Esophagus squamous epithelium (tissue), 5 donors: ENCODE measurements at regions not wholly inside any gene's neighbourhood (a gene's known extent, or its start where the extent isn't known, plus 50 kb on each side); places are given as distances from the start of the nearest gene placed in this dataset.

Source experiments
- DNase-seq: peaks from one replicate; lab custom pipeline; 2025; lab: John Stamatoyannopoulos, UW
- H3K27ac ChIP-seq, 4 donors: fragments of 200-600 bp; sonication (generic); one replicate each; pipeline ENCODE4 v1.5.1; 2016 to 2019; ENCODE audit warnings: mild to moderate bottlenecking in 1 of 4
- H3K27me3 ChIP-seq, 4 donors: fragments of 200-600 bp; sonication (generic); 1 replicate in 3 of 4; 2 replicates in 1 of 4; pipeline versions ENCODE4 v1.5.1 to v1.6.0; 2017 to 2021; ENCODE audit warnings: antibody characterized with exemption in 1 of 4
- H3K36me3 ChIP-seq, 3 donors: fragments of 200-600 bp; sonication (generic); one replicate each; pipeline ENCODE4 v1.5.1; 2016 to 2019
- H3K4me1 ChIP-seq, 3 donors: fragments of 200-600 bp; sonication (generic); one replicate each; pipeline ENCODE4 v1.5.1; 2017 to 2019
- H3K4me3 ChIP-seq, 4 donors: fragments of 200-600 bp; sonication (generic); 1 replicate in 3 of 4; 2 replicates in 1 of 4; pipeline ENCODE4 v1.5.1; 2016 to 2019; ENCODE audit warnings: mild to moderate bottlenecking in 2 of 4, moderate library complexity in 1 of 4
- H3K9me3 ChIP-seq, 3 donors: fragments of 200-600 bp; sonication (generic); one replicate each; pipeline ENCODE4 v1.5.1; 2016 to 2019
- POLR2A ChIP-seq, 4 donors: fragments of 450-650 bp; IDR thresholded peaks; one replicate each; pipeline ENCODE4 v1.6.1; 2017; ENCODE audit warnings: antibody characterized with exemption in 4 of 4, mild to moderate bottlenecking in 4 of 4, moderate library complexity in 3 of 4
- WGBS, 2 donors: methylation state at CpG; one replicate each; pipeline ENCODE4 v1.1.5; 2018; 5-methylcytosine and 5-hydroxymethylcytosine counted together
- intact Hi-C: fragments of 100-400 bp; cut with DNase I; formaldehyde crosslinking; loops from one replicate; pipeline ENCODE4 v1.15.0; 2022
- TF ChIP-seq, protein P1 (sequence below), 6 experiments: fragments of 450-650 bp in 4 of 6; fragments of 200-600 bp in 2 of 6; sonication (generic) in 2 of 6; IDR thresholded peaks; one replicate each; pipeline ENCODE4 v1.5.1; 2016 to 2019; ENCODE audit warnings: antibody characterized with exemption in 6 of 6, mild to moderate bottlenecking in 4 of 6, moderate library complexity in 4 of 6
- donor health status: DM: yes; HTN: yes; CAD: no.

DNA sequence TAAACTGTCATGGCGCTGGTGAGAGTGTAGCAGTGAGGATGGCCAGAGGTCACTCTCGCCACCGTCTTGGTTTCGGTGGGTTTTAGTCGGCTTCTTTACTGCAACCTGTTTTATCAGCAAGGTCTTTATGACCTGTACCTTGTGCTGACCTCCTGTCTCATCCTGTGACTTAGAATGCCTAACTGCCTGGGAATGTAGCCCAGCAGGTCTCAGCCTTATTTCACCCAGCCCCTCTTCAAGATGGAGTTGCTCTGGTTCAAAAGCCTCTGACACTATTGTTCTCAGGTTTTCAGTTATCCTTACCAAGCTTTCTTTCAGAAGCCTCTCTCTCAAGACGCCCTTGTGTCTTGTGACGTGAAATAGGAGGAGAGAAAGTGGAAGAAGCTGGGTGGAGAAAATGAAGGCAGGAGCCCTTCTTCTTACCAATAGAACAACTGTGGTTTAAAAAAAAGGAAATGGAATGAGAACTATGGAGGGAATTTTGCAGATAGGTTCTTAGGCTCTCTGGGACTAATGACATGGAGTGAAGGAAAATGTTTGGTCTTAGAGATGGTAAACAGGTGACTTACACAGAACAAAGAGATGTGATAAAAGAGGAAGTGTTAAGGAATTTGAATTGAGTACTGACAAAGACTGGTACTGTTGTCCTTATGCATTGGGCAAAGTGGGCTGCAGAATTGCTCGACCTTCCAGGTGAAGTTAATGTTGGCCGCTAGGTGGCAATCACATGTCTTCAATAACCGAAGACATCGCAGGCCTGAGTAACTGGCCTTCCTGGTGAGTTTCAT is 133.3 kb upstream of the RAI14 start:
- Histone ChIP-seq H3K36me3 (no peaks in the 10 kb centered on the region), H3K9me3 (no peaks in the 10 kb centered on the region), H3K27ac (peak overlapping the region in 2 of 4 donors; percentile 20 to 29), H3K4me1 (peaks cover 0 to 31% (median 3%) of the 10 kb centered on the region in 3 donors), H3K27me3 (no peaks in the 10 kb centered on the region), H3K4me3 (no peak overlapping the region)
- TF ChIP-seq, protein P1, sequence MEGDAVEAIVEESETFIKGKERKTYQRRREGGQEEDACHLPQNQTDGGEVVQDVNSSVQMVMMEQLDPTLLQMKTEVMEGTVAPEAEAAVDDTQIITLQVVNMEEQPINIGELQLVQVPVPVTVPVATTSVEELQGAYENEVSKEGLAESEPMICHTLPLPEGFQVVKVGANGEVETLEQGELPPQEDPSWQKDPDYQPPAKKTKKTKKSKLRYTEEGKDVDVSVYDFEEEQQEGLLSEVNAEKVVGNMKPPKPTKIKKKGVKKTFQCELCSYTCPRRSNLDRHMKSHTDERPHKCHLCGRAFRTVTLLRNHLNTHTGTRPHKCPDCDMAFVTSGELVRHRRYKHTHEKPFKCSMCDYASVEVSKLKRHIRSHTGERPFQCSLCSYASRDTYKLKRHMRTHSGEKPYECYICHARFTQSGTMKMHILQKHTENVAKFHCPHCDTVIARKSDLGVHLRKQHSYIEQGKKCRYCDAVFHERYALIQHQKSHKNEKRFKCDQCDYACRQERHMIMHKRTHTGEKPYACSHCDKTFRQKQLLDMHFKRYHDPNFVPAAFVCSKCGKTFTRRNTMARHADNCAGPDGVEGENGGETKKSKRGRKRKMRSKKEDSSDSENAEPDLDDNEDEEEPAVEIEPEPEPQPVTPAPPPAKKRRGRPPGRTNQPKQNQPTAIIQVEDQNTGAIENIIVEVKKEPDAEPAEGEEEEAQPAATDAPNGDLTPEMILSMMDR (IDR thresholded peaks at IDR 0.05), result peak; percentile 46 to 79 (median 74)
- no peak for TF ChIP-seq POLR2A (IDR thresholded peaks at IDR 0.05)
- WGBS, 2 donors, result 36 to 41% methylated on average over 9 to 11 of the region's 11 CpGs
- no peak for DNase-seq
- intact Hi-C loops, result loop anchor here (10.0 kb wide), 1 partner anchor 372 kb away; no protein-coding TSS in a partner anchor

DNA sequence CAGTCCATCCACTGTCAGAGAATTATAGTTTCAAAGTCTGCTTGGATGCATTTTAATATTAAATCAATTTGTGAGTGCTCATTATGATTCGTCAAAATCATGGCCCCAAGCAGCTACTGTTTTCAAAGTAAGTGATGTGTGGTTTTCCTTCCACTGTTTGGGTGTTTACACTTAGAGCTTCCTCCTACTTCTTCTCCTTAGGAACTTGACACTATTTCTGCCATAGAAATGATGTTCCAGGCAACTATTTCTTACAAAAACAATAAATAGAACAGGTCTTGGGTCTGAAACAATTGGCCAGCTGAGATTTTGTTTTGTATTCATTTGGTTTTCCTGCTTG is 132.8 kb upstream of the RAI14 start:
- 6 to 11% methylated on average over 1 of the region's 1 CpG for WGBS, 2 donors
- Histone ChIP-seq H3K36me3 (no peaks in the 10 kb centered on the region), H3K27me3 (no peaks in the 10 kb centered on the region), H3K9me3 (no peaks in the 10 kb centered on the region), H3K4me1 (peaks cover 0 to 31% (median 3%) of the 10 kb centered on the region in 3 donors), H3K4me3 (no peak overlapping the region), H3K27ac (peak overlapping the region in 2 of 4 donors; percentile 20 to 29)
- intact Hi-C loops, result loop anchor here (10.0 kb wide), 1 partner anchor 371 kb away; no protein-coding TSS in a partner anchor
- no peak for DNase-seq
- TF ChIP-seq, protein P1 (IDR thresholded peaks at IDR 0.05), result no peak
- no peak for TF ChIP-seq POLR2A (IDR thresholded peaks at IDR 0.05)

DNA sequence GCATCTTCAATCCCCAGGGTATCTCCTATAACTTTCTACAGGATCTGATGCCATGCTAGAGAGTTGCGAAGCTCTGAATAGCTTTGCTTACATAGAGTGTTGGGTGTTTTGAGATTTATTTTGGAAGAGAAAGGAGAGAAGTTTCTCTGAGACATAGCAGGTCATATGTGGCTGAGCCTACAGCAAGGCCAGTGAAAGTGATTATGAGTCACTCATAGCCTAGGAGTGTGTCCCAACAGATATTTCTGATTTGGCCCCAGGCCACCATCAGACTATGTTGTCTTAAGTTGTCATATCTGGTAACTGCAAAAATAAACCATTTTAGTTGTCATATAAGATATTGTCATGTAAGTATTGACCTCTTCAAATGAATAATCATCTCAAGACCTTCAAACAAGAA is 132.0 kb upstream of the RAI14 start:
- Histone ChIP-seq H3K4me3 (no peak overlapping the region), H3K9me3 (no peaks in the 10 kb centered on the region), H3K27ac (no peak overlapping the region), H3K4me1 (peaks cover 0 to 32% (median 3%) of the 10 kb centered on the region in 3 donors), H3K27me3 (no peaks in the 10 kb centered on the region), H3K36me3 (no peaks in the 10 kb centered on the region)
- no peak for TF ChIP-seq POLR2A (IDR thresholded peaks at IDR 0.05)
- TF ChIP-seq, protein P1 (IDR thresholded peaks at IDR 0.05), result no peak
- DNase-seq, result no peak
- intact Hi-C loops, result loop anchor here (10.0 kb wide), 1 partner anchor 371 kb away; no protein-coding TSS in a partner anchor
- WGBS, 2 donors, result 79 to 80% methylated on average over 1 of the region's 1 CpG

DNA sequence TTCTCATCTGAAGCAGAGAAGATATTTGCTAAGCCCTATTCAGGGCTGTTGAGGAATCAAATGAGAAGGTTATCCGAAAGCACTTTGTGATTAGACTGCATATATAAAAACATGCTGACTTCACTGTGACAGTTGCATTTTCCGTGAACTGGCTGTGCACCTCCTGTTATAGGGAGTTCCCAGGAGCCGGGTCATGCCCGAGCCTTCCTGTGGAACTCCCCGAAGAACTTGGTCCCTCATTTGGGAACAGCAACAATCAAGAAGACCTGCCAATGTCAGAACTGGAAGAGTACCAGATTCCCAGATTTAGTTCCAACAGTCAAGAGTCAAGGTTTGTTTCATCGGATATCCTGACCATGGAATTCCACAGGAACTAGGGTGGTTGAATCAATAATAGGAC is 130.4 kb upstream of the RAI14 start:
- Histone ChIP-seq H3K4me1 (peaks cover 0 to 44% (median 3%) of the 10 kb centered on the region in 3 donors), H3K4me3 (no peak overlapping the region), H3K27ac (no peak overlapping the region), H3K9me3 (no peaks in the 10 kb centered on the region), H3K36me3 (no peaks in the 10 kb centered on the region), H3K27me3 (no peaks in the 10 kb centered on the region)
- intact Hi-C loops, result loop anchor here (10.0 kb wide), 1 partner anchor 369 kb away; no protein-coding TSS in a partner anchor
- WGBS, 2 donors, result 55 to 69% methylated on average over 6 of the region's 6 CpGs
- TF ChIP-seq, protein P1 (IDR thresholded peaks at IDR 0.05), result no peak
- TF ChIP-seq POLR2A (IDR thresholded peaks at IDR 0.05), result no peak
- no peak for DNase-seq

DNA sequence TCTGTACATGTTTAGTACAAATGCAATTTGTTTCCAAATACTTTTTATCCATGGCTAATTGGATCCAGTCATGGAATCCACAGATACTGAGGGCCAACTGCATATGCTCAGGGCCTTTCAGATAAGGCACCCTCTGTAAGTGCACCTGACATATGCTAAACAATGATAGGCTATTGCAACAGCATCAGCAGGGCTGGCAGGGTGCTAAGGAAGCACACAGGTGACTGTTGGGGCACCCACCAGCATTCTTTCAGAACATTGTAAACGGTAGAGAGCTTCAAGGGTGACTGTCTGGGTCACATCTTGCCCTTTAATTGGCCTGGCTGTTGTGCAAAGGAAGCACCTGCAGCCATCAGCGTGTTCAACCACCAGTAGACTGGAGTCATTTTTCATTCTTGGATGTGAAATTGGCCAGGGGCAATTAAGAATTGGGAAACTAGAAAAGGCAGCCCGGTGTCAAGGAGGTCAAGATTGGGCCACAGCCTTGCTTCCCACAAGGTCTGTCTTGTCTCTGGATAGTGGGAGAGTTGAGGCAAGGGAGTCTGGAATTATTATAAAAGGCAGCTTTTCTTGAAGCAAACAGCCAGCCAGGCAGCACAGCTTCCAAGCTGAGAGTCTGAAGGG is 129.3 kb upstream of the RAI14 start:
- Histone ChIP-seq H3K9me3 (no peaks in the 10 kb centered on the region), H3K27ac (no peak overlapping the region), H3K36me3 (no peaks in the 10 kb centered on the region), H3K4me1 (peaks cover 0 to 40% (median 3%) of the 10 kb centered on the region in 3 donors), H3K27me3 (no peaks in the 10 kb centered on the region), H3K4me3 (no peak overlapping the region)
- TF ChIP-seq POLR2A (IDR thresholded peaks at IDR 0.05), result no peak
- TF ChIP-seq, protein P1 (IDR thresholded peaks at IDR 0.05), result no peak
- WGBS, 2 donors, result 10 to 22% methylated on average over 2 of the region's 3 CpGs
- intact Hi-C loops, result loop anchor here (10.0 kb wide), 1 partner anchor 368 kb away; no protein-coding TSS in a partner anchor
- no peak for DNase-seq
